ENCODE measurements at regions not wholly inside any gene's neighbourhood (a gene's known extent, or its start where the extent isn't known, plus 50 kb on each side); places are given as distances from the start of the nearest gene placed in this dataset.

DNA sequence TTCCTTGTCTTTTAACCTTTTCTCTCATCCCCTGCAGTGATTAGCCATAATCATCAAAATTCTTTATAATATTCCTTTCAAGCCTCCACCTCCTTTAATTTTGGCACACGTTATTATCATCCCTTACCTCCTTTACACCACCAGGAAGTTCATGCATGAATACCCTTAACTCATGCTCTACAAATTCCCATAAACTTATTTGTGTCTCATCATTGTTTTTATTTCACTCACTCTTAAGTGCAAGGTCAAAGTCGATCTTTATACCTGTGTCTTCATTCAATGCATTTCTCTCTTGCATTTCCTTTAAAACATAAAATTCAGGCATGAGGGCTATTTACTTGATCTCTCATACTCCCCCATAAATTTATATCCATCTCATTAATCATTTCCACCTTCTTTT lies 1064.6 kb upstream of the CADM2 start:
- no peak overlapping the region for H3K27ac ChIP-seq (ENCODE audit: low read depth, low read length, poor library complexity, severe bottlenecking)
- no TSS peak for BruUV-seq (replicated peaks)
- CTCF ChIA-PET (ENCODE audit: unreplicated experiment) = no interaction called here
- no peaks in the 10 kb centered on the region for H3K9me3 ChIP-seq (ENCODE audit: low read length)
- H3K36me3 ChIP-seq (ENCODE audit: insufficient read depth, low read length) = no peaks in the 10 kb centered on the region
- intact Hi-C loops (cut with micrococcal nuclease; ENCODE audit: unreplicated experiment) = no loop called here
- no peak overlapping the region for H2AFZ ChIP-seq (ENCODE audit: low read length)
- POLR2A ChIA-PET = no interaction called here
- no peak overlapping the region for H3K4me2 ChIP-seq (ENCODE audit: low read length)
- TF ChIP-seq, protein P1, sequence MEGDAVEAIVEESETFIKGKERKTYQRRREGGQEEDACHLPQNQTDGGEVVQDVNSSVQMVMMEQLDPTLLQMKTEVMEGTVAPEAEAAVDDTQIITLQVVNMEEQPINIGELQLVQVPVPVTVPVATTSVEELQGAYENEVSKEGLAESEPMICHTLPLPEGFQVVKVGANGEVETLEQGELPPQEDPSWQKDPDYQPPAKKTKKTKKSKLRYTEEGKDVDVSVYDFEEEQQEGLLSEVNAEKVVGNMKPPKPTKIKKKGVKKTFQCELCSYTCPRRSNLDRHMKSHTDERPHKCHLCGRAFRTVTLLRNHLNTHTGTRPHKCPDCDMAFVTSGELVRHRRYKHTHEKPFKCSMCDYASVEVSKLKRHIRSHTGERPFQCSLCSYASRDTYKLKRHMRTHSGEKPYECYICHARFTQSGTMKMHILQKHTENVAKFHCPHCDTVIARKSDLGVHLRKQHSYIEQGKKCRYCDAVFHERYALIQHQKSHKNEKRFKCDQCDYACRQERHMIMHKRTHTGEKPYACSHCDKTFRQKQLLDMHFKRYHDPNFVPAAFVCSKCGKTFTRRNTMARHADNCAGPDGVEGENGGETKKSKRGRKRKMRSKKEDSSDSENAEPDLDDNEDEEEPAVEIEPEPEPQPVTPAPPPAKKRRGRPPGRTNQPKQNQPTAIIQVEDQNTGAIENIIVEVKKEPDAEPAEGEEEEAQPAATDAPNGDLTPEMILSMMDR (conservative IDR thresholded peaks at IDR 0.05; ENCODE audit: low read length) = no peak
- TF ChIP-seq EZH2phosphoT487 (IDR thresholded peaks at IDR 0.05; ENCODE audit: borderline replicate concordance, low read depth, low read length) = no peak
- no peak overlapping the region for H3K4me3 ChIP-seq (ENCODE audit: low read depth, low read length, poor library complexity, severe bottlenecking)
- no peaks in the 10 kb centered on the region for H3K9me2 ChIP-seq (ENCODE audit: insufficient read depth, low read length)
- no peaks in the 10 kb centered on the region for H3K4me1 ChIP-seq (ENCODE audit: insufficient read depth, low read length, poor library complexity, severe bottlenecking)
- H3K79me2 ChIP-seq (ENCODE audit: insufficient read depth, low read depth, low read length) = no peaks in the 10 kb centered on the region
- no peak for DNase-seq (ENCODE audit: low spot score)
- no peaks in the 10 kb centered on the region for H4K20me1 ChIP-seq (ENCODE audit: insufficient read depth, low read length)

DNA sequence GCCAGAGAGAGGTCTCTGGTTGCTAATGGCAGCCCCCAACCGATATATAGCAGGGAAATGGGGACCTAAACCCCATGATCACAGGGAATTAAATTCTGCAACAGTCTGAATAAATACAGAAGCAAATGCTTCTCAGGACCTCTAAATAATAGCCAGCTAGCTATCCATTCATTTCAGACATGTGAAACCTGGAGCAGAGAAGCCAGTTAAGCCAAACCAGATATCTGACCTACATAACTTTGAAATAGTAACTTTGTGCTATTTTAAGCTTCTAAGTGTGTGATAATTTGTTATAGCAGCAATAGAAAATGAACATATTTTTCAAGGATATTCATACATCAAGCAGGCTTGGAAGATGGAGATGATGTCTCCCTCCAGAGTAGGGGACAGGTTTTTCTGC lies 1062.9 kb upstream of the CADM2 start:
- POLR2A ChIA-PET = no interaction called here
- Histone ChIP-seq H3K36me3 (ENCODE audit: insufficient read depth, low read length) (no peaks in the 10 kb centered on the region), H3K4me1 (ENCODE audit: insufficient read depth, low read length, poor library complexity, severe bottlenecking) (no peaks in the 10 kb centered on the region), H3K4me3 (ENCODE audit: low read depth, low read length, poor library complexity, severe bottlenecking) (no peak overlapping the region), H2AFZ (ENCODE audit: low read length) (no peak overlapping the region), H4K20me1 (ENCODE audit: insufficient read depth, low read length) (no peaks in the 10 kb centered on the region), H3K4me2 (ENCODE audit: low read length) (no peak overlapping the region), H3K79me2 (ENCODE audit: insufficient read depth, low read depth, low read length) (no peaks in the 10 kb centered on the region), H3K9me3 (ENCODE audit: low read length) (no peaks in the 10 kb centered on the region), H3K27ac (ENCODE audit: low read depth, low read length, poor library complexity, severe bottlenecking) (no peak overlapping the region), H3K9me2 (ENCODE audit: insufficient read depth, low read length) (no peaks in the 10 kb centered on the region)
- TF ChIP-seq EZH2phosphoT487 (IDR thresholded peaks at IDR 0.05; ENCODE audit: borderline replicate concordance, low read depth, low read length) = no peak
- TF ChIP-seq, protein P1 (conservative IDR thresholded peaks at IDR 0.05; ENCODE audit: low read length) = no peak
- no TSS peak for BruUV-seq (replicated peaks)
- DNase-seq (ENCODE audit: low spot score) = no peak
- intact Hi-C loops (cut with micrococcal nuclease; ENCODE audit: unreplicated experiment) = no loop called here
- CTCF ChIA-PET (ENCODE audit: unreplicated experiment) = no interaction called here

DNA sequence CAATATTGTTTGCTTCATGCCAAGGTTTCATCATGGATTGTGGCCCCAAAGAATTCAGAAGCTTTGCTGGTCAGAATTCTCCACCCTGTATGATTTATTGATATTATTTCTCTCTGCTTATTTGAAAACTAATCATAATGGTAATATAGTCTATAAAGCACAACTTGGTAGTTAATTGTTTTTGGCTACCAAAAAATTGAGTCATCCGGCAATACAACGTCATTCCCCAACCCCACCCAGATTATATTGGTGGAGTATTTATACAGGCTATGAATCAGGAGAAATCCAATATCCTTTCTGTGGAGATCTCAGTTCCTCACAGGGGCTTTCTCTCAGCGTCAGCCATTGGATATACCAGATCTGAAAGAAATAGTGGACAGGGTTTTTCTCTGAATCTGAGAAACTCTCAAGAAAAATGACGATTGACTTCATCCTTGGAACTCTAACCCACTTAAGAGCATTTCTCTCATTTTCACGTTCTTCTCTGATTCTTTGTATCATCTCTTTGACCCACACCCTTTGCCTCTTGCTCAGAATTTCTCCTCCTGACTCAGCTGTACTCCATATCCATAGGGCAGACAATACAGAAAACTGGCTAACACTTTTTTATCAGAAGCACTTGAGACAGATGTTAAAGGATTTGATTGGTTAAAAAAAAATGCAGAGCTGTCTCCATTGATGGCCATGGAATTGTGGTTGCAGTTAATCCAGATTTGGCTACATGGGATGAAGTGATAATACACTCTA lies 1055.8 kb upstream of the CADM2 start:
- no peak overlapping the region for H3K4me3 ChIP-seq (ENCODE audit: low read depth, low read length, poor library complexity, severe bottlenecking)
- POLR2A ChIA-PET = no interaction called here
- no peak overlapping the region for H3K27ac ChIP-seq (ENCODE audit: low read depth, low read length, poor library complexity, severe bottlenecking)
- H3K4me2 ChIP-seq (ENCODE audit: low read length) = no peak overlapping the region
- DNase-seq (ENCODE audit: low spot score) = no peak
- TF ChIP-seq, protein P1 (conservative IDR thresholded peaks at IDR 0.05; ENCODE audit: low read length) = no peak
- TF ChIP-seq EZH2phosphoT487 (IDR thresholded peaks at IDR 0.05; ENCODE audit: borderline replicate concordance, low read depth, low read length) = no peak
- H3K79me2 ChIP-seq (ENCODE audit: insufficient read depth, low read depth, low read length) = no peaks in the 10 kb centered on the region
- intact Hi-C loops (cut with micrococcal nuclease; ENCODE audit: unreplicated experiment) = no loop called here
- no peaks in the 10 kb centered on the region for H3K4me1 ChIP-seq (ENCODE audit: insufficient read depth, low read length, poor library complexity, severe bottlenecking)
- H3K9me2 ChIP-seq (ENCODE audit: insufficient read depth, low read length) = no peaks in the 10 kb centered on the region
- no peak overlapping the region for H2AFZ ChIP-seq (ENCODE audit: low read length)
- H3K36me3 ChIP-seq (ENCODE audit: insufficient read depth, low read length) = no peaks in the 10 kb centered on the region
- H4K20me1 ChIP-seq (ENCODE audit: insufficient read depth, low read length) = no peaks in the 10 kb centered on the region
- BruUV-seq (replicated peaks) = no TSS peak
- CTCF ChIA-PET (ENCODE audit: unreplicated experiment) = no interaction called here
- H3K9me3 ChIP-seq (ENCODE audit: low read length) = no peaks in the 10 kb centered on the region

Data from OCI-LY7 (cell line).